Stimulated activated CD8-positive, alpha-beta memory T cell treated with anti-CD3 and anti-CD28 coated beads, Interleukin-12 subunit alpha, Interleukin-12 subunit beta, amount 100 ng/mL, for 24 hours (primary cell): ENCODE measurements at regions not wholly inside any gene's neighbourhood (a gene's known extent, or its start where the extent isn't known, plus 50 kb on each side); places are given as distances from the start of the nearest gene placed in this dataset.
"Not testable (repeated sequence)": the region's sequence is repeated elsewhere in the genome, so short reads cannot be mapped to it uniquely, and the experiment has no call there.

Experiments used
- DNase-seq: peaks from one replicate; pipeline ENCODE4 v3.0.0-alpha.2; 2020; ENCODE audit errors: extremely low read depth

DNA sequence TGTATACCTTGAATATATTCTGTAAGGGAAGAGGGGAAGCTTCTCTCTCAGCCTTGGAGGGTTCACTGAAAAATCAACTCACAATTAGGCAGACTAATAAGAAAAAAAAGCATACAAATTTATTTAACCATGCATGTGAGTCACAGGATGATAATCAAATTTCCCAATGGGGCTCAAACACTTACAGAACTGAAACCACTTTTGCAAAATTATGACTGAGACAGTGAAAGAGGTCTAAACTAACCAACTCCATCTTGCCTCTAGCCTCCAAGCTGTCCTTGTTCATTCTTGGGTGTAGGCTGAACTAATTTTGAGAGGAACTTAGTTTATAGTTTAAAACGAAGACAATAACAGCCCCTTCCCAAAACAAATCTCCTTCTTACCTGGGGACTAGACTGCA is 618.3 kb upstream of the AUTS2 start:
- no peak for DNase-seq

DNA sequence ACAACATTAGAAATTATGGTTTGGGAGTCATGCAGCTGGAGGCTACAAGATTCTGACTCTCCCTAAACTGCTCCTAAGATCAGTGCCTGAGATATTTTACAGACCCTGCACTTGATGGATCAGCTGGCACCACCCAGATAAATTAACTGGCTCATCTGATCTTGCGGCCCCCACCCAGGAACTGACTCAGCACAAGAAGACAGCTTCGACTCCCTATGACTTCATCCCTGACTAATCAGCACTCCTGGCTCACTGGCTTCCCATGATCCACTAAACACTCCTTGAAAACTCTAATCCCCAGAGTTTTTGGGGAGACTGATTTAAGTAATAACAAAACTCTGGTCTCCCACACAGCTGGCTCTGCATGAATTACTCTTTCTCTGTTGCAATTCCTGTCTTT is 617.8 kb upstream of the AUTS2 start:
- not testable (repeated sequence) for DNase-seq

DNA sequence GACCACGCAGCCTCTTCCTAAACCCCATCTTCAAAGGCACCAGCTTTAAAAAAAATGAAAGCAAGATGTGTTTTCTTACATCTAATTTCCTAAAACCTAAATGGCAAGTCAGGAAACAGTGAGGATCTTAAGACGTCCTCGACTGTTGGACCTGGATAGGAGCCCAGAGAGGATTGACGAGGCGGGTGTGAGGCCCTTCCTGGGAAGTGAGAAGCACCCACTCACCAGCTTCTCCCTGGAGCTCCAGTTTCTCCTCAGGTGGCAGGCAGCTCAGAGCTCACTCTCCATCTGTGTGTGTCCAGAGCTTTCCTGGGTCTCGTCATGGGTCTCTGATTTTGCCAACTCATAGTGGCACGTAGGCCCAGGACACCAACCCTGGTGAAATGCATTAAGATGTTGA is 614.0 kb upstream of the AUTS2 start:
- DNase-seq: no peak

DNA sequence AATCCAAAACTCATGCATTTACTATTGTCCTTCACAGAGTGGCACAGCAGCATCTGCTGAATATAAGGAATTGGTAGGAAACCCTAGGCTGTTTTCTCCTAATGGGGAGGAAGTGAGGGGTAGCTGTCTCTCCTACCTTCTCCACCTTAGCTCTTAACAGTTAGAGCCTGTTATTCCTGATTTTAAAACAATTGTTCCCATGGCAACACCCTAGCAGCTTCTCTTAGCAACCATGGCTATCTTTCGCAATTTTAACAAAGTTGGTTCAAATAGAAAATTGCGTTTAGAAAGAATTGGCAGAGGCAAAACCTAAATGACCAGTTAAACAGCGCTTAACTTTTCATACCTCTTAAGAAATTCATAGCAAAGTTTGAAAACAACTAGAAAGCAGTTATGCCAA is 603.4 kb upstream of the AUTS2 start:
- no peak for DNase-seq

DNA sequence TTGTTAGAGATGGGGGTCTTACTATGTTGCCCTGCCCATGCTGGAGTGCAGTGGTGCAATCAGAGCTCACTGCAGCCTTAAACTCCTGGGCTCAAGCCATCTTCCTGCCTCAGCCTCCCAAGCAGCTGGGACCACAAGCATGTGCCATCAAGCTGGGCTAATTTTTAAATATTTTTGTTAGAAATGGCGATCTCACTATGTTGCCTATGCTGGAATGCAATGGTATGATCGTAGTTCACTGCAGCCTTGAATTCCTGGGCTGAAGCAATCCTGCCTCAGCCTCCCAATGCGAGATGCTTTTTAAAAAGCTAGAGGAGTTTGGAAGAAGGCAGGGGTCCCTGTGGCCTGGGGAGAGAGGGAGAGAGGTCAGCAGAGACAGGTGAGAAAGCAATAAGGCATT is 600.1 kb upstream of the AUTS2 start:
- DNase-seq: no peak

DNA sequence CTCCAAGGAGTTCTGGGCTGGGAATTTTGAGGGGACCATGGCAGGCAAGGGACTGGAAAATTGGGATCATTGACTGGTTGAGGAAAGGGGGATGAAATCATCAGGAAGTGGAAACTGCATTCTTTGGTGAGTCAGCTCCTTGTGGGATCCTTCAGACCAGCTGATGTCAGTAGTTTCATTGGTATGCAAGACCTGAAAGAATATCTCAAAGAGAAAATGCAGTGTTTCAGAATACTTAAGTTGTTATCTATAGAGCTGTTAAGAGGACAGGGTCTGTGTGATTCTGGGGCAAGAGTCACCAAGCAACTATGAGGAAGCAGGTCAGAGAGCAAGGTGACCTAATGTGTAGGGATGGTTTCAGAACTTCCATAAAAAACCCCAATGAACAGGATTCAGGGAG is 595.9 kb upstream of the AUTS2 start:
- no peak for DNase-seq

DNA sequence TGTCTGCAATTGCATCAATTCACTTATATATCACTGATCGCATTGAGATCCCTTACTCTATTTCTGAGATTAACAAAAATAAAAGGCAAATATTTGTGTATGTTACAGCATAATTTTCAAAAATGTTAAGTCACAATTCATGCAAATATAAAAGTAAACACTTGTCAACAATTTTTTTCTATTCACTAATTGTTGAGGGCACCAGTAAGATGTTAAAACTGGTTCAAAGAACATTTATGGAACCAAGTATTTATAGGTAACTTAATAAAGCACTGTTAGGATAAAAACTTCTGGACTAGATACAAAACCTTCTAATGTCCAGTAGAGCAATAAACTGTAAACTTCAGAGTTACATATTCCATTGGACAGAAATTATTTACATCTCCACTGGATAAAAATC is 586.1 kb upstream of the AUTS2 start:
- no peak for DNase-seq

DNA sequence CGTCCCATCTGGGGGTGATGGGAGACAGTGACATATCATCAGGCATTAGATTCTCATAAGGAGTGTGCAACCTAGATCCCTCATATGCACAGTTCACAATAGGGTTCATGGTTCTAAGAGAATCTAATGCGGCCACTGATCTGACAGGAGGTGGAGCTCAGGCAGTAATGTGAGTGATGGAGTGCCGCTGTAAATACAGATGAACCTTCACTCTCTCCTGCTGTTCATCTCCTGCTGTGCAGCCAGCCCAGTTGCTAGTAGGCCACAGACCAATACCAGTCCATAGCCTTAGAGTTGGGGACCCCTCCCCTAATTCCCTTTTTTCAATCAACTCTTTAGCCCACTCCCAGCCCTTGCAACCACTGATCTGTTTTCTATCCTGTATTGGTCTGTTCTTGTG is 581.1 kb upstream of the AUTS2 start:
- DNase-seq: no peak

DNA sequence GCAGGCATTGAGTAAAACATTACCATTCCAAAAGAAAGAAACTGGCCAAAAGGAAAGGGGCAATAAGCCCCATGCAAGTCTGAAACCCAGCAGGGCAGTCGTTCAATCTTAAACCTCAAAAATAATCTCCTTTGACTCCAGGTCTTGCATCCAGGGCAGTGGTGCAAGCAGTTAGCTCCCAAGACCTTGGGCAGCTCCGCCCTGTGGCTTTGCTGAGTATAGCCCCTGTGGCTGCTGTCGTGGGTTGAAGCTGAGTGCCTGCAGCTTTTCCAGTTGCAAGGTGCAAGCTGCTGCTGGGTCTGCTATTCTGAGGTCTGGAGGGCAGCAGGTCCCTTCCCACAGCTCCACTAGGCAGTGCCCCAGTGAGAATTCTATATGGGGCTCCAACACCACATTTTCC is 580.1 kb upstream of the AUTS2 start:
- no peak for DNase-seq

DNA sequence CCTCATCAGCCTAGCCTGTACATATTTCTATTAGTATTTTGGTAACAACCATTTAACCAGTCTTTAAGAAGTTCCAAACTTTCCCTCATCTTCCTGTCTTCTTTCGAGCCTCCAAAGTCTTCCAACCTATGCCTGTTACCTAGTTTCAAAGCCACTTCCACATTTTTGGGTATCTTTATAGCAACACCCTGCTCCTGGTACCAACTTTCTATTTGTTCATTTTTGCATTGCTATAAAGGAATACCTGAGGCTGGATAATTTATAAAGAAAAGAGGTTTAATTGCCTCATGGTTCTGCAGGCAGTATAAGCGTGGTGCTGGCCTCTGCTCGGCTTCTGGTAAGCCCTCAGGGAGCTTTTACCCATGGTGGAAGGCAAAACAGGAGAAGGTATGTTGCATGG is 578.8 kb upstream of the AUTS2 start:
- no peak for DNase-seq

DNA sequence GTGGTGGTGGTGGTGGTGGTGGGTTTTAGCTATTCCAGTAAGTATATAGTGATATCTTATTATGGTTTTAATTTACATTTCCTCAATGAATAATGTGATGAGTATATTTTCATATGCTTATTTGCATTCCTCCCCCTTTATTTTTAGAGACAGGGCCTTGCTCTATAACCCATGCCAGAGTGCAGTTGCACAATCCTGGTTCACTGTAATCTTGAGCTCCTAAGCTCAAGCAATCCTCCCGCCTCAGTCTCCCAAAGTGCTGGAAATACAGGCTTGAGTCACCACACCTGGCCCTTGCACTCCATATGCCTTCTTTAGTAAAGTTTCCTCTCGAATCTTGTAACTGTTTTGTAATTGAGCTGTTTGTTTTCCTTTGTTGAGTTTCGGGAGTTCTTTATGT is 577.7 kb upstream of the AUTS2 start:
- no peak for DNase-seq

DNA sequence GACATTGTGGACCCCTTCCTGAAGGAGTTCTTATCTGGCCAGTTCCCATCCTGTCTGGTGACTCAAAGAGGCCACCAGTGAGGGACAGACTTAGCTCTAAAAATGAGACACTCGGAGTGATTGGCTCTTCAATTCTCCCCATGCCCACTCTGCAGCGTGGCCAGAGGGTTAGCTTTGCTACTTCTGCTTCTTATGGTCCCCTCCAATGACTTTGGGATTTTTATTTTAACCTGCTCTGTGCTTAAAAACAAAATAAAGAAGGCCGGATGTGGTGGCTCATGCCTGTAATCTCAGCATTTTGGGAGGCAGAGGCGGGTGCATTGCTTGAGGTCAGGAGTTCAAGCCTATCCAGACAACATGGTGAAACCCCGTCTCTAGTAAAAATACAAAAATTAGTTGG is 573.0 kb upstream of the AUTS2 start:
- no peak for DNase-seq

DNA sequence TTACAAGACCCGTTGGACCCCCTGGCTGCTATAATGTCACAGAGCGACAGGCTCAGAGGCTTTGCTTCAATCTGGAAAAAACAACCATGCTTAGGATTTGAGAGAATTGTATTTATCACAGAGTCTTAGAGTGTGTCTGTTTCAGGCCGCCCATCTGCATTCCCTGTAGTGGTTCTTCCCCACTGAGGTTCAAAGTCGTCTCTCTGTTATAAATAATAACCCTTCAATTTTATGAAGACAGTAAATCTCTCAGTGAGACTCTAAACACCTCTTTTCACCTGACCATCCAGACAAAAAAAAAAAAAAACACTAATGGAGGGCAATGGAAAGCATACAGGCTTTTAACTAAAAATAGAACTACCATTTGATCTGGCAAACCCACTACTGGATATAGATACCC is 565.4 kb upstream of the AUTS2 start:
- DNase-seq: no peak

DNA sequence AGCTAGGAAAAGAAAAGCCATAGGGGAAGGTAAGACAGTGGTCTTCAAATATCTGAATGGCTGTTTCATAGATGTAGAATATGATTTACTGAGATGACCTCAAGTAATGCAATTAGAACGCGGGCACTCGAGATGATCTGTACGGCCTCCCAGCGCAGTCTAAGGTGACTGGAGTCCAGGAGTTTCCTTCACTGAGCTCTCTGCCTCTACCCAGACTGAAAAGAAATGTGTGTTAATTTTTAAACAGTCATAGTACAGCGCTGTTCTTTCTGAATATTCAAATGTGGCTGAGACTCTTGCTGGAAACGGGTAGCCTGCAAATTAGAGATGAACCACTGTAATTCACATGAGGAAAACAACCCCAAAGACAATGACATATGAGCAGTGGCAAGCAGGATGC is 562.4 kb upstream of the AUTS2 start:
- no peak for DNase-seq

DNA sequence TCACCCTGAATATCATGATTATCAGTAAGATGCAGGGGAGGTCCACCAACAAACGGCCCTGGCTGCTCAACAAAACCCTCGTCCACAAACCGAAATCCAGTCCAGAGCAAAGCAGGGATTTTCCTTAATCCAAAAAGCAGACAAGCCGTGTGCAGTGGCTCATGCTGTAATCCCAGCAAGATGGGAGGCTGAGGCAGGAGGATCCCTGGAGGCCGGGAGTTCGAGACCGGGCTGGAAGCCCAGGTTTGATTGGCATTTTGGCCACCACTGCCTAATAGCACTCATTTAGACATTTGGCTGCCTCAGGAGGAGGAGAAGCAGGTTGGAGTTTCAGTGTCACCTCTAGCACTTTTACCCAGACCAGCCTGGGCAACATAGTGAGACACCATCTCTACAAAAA is 562.0 kb upstream of the AUTS2 start:
- DNase-seq: no peak

DNA sequence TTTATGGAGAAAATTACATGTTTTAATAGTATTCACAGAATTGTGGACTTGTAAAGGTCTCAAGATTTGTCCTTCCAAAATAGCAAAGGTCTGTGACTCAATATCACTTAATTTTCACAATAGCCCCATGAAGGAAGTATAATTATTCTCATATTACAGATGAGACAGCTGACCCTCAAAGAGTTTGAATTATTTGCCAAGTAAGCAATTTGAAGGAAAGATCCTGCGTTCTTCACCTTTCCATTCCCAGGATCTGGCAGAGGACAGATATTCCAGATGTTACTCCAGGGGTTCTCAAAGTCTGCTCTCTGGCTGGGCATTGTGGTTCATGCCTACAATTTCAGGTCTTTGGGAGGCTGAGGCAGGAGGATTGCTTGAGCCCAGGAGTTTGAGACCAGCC is 559.4 kb upstream of the AUTS2 start:
- DNase-seq: no peak

DNA sequence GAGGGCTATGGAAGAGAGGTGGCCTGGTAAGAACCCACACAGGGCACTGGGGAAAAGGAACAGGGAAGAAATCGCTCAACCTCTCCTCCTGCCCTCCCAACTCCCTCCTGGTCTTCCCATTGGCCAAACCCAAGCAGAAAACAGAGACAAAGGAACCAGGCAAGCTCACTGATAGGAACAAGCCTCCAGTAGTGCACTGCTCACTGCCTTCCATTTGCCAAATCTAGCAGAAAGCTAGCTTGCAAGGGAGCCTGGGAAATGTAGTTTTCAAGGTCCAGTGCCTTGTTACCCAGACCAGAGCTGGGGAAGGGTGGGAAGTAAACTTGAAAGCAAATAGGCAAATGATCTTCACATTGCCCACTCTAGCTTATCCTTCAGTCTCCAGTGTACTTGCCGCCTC is 556.1 kb upstream of the AUTS2 start:
- no peak for DNase-seq

DNA sequence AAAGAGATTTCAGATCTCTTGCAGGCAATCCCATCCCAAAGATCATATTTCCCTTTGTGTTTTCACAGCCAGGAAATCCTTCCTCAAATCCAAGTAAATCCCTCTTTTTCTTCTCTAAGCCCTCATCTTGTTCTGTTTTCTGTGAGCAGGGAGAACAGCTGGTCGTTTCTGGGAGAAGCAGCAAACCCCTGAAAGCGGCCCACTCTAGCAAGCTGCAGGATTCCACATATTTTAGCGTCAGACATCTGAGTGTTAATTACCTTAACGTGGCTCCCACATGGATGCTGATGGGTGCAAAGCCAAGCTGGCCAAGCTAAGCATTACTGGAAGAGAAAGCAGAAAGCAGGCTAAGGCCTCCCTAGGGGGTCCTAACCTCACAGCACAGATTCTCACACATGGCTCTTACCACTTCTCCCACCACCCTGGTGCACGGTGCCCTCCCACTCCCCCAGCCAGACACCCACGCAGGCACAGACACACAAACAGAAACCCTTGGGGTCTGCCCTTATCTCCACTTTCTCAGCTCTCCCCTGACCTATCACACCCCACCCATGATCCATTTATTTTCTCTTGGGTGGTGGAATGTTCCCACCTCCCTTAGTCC is 551.0 kb upstream of the AUTS2 start:
- DNase-seq: no peak

DNA sequence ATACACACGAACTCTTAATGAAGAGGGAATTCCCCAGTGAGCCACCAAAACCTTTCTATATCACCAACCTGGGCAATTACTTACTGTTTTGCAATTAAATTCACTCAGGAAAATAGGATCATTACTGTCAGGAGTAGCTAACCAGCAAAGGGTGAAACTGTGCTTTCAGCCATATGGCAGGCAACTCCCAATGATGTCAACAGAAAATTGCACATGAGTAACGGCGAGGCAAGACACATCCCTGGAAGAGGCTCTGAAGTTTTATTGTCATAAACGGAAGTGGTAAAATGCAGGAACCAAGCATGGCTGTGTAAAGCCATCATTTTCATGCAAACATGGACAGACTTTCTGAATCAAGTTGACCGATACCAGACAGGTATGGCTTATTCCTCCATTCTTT is 548.9 kb upstream of the AUTS2 start:
- DNase-seq: no peak

DNA sequence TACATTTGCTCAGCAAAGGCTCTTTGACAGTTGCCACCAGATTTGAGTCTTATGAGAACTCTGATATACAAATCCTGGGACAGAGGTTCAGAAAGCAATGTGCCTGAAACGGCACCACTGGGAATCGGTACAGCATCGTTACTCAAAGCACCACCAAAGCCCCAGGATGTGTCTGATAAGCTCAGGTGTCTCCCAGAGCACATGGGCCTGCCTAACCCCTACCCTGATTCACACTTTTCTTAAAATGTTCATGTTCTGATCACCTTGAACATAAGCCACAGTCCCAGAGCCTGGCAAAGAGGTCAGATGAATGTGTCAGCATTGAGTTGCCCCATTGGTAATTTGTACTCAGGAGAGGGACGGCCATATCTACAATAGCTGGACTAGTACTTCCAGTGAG is 545.8 kb upstream of the AUTS2 start:
- no peak for DNase-seq

DNA sequence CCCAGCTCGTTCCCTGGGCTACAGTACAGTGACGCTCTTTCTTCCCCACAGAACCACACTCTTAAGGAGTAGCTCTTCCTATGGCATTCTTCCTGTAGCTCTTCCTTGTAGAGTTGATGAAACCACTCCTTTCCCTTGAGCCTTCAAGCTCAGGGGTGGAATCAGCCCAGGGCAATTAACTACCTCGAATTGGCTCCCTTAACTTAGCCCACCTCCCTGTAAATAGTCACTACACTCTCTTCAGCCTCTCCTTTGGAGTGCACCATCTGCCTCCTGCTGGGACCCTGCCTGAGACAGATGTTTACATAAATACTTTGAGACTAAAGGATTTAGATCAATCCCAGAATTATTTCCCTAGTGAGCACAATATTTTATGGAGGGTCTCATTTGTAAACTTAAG is 537.8 kb upstream of the AUTS2 start:
- DNase-seq: no peak

DNA sequence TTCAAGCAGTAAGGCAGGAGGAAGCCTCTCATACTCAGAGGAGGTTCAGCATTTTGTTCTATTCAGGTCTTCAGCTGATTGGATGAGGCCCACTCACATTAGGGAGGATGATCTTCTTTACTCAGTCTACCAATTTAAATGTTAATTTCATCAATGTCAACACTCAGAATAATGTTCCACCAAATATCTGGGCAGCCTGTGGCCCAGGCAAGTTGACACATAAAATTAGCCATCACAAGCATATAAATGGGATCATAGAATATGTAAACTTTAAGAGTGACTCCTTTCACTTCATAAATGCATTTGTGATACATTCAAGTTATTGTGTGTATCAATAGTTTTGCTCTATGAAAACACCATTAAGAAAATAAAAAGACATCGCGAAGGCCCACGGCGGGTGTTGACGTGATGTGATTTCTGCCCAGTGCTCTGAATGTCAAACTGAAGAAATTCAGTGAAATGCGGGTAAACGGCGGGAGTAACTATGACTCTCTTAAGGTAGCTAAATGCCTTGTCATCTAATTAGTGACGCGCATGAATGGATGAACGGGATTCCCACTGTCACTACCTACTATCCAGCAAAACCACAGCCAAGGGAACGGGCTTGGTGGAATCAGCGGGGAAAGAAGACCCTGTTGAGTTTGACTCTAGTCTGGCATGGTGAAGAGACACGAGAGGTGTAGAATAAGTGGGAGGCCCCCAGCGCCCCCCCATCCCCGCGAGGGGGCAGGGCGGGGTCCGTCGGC is 536.1 kb upstream of the AUTS2 start:
- DNase-seq: no peak

DNA sequence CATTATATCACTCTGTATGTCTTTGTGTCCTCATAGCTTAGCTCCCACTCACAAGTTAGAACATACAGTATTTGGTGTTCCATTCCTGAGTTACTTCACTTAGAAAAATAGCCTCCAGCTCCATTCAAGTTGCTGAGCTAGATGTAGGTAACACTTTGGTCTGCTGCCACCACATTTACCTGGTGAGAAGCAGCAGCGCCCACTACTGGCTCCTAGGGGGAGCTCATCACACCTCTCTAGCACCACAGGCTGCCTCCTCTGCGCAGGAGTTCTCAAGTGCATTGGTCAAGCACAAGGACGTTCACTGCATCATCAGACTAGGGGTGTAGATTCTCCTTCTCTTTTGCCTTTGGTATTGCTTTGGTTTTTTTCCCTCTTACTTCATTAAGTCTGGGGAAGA is 530.9 kb upstream of the AUTS2 start:
- DNase-seq: no peak

DNA sequence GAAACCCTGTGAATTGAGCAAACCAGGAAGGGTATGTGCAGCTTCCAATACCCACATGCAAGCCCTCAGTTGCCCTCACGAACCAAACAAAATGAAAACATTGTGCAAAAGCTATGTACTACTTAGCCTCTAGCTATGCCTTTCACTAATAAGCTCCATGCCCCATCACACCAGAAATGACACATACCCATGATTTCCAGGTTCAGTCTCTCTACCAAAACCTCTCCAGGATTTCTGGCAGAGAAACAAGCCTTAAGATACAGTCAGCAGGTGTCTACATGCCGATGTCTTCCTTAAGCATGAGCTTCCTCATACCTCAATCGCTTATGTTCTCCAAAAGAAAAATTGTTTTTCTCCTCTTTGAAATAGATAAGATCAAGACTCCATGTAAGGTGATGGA is 527.8 kb upstream of the AUTS2 start:
- DNase-seq: no peak
